ENCODE measurements at regions not wholly inside any gene's neighbourhood (a gene's known extent, or its start where the extent isn't known, plus 50 kb on each side); places are given as distances from the start of the nearest gene placed in this dataset.

- no peak for TF ChIP-seq POLR2AphosphoS5 (IDR thresholded peaks at IDR 0.05)
- TF ChIP-seq CTCF (IDR thresholded peaks at IDR 0.05) = no peak
Observed at GRCh38 chr11:127995921-127996320, 591.4 kb downstream of the ETS1 start.
